CD4-positive, alpha-beta T cell treated with Interleukin-21 for 1 hour (primary cell): ENCODE measurements at regions not wholly inside any gene's neighbourhood (a gene's known extent, or its start where the extent isn't known, plus 50 kb on each side); places are given as distances from the start of the nearest gene placed in this dataset.
"Not testable (repeated sequence)": the region's sequence is repeated elsewhere in the genome, so short reads cannot be mapped to it uniquely, and the experiment has no call there.

Source experiments
- DNase-seq: peaks from one replicate; pipeline ENCODE4 v3.0.0-alpha.2; 2020

DNA sequence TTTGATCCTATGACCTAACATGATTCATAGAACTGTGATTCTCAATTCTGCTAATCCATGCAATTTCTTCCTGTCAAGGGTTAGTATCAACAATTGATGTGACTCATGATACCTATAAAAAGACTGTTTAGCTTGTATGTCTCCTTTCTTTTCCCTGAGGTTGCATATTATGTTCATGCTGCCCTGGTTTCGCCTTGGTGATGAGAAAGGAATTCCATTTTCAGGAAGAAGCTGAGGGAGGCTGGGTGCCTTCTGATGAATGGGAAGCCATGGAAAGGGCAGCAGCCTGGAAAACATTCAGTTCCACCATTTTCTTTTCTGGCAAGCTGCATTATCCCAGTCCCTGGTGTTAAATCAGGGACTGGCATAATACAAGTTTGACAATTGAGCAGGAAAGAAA is 976.5 kb downstream of the RPA4 start:
- no peak for DNase-seq

DNA sequence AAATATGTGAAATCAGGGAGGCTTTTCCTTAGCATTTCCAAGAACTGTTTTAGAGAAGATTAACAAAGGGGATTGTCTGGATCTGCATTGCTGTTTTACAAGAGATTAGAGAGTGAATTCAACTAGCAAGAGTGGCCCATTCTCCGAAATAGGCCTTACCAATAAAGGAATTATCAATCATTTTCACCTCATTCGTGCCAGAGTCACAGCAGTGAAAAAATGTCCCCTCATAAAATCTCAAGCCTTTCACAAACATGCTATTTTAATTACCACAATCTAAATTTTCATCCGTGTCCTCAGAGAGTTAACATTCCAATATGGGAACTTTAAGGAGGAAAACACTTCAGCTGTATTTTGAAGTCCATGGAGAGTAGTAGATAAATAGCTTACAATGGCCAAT is 979.6 kb downstream of the RPA4 start:
- DNase-seq, result no peak

DNA sequence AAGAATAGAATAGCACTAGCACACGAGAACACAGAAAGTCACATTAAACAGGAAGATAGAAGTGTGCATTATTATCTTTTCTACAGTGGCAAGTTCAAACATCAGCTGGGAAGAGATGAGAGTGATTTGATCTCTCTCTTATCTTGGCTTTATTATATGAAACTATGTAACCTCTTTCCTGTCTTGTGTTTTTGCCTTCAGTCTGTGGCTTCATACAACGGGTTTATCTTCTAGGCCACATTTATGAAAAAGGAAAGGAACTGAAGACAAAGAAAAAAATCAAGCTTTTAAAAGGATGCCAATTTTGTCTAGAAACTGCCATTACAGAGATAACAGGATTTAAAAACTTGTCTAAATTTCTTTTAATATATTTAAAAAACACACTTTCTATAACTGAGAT is 983.6 kb downstream of the RPA4 start:
- no peak for DNase-seq

DNA sequence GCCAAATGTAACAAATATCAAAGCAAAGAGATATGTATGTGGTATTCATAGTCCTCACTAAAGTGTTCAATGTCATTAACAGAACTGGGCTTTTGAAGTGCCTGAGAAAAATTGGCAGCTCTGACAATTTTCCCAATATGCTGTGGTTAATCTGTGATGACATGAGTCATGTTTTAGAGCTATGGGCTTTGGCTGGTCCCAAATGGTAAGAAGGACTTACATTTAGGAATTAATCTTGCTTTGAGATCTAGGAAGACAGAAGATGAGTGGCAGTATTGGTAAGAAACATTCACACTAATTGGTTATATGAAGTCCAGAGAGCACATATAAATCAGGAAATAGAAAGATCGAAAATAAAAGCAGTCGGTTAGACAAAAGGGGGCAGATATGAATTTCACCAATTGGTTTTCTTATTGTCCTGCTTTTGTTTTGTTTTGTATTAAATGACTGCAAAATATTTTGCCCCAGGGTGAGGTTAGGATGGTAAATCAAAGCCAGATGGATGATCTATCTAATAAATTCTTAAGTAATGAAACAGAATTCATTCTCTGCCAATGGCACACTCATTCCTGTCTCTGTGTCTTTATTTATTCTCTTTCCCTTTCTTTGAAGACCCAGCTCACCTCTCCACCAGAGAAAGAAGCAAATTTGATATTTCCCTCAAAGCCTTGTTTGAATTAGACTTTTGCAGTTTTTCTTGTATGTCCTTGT is 993.1 kb downstream of the RPA4 start:
- no peak for DNase-seq

DNA sequence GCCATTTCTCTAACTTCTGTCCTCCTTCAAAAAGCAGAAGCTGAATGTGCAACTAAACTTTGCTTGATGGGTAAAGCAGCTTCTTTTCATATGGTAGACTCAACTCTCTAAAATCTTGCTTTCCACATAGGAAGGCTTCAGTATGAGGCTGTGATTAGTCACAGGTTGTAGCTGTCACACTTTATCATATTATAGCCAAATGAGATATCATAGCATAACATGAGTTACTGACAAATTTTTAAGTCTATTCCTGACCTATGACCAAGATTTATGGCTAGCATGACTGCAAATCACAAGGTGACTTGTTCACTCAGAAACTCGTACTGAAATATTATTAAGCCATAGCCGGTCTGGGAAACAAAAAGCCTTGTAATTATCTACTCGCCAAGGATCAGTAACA is 998.6 kb downstream of the RPA4 start:
- DNase-seq, result no peak

DNA sequence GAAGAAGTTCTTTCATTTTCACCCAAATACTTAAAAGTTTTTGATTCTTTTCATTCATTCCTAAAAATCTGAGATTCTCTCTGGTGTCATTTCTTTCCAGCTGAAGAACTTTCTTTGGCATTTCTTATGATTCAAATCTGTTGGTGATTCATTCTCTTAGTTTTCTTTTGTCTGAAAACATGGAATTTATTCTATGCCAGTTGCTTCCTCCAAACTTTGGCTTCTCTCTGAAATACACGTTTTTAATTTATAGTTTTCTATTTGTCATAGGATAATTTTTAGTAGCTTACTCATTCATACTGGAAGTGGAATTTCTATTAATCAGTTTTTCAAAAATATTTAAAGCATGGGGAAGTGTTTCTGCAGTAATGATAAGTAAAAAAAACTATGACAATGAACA is 1012.0 kb downstream of the RPA4 start:
- DNase-seq, result no peak

DNA sequence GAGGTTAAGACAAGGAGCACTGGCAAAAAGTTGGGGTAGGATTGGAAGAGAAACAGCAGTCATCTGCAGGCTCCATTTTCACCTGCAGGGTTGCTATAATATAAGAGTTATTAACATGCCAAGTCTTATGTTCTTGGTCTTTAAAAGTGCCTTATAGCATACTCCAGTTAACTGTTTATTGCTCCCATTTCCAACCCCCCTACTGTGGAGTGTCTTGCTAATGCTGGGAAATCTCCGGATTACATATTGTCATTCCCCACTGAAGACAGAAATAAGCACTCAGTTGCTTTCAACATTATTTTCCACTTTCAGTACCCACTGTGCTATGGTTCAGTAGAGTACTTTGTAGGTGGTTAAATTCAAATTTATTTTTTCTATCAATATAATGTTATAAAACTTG is 1014.3 kb downstream of the RPA4 start:
- no peak for DNase-seq

DNA sequence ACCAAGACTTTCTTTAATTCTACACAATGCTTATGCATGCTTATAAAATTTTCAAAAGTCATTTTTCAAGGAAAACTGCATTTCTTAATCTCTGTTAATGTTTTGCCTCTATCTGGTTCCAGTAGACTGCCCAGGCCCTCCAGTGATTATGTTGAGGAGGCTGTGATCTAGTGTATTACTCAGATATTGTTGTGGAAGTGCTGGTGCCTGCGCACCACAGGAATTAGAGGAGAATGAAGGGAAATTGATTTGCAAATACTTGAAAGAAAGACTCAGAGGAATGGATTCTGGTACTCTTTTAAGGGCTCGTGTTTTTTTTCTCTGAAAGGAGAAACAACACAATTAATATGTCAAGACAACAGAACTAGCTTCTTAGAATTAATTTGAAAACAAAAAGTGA is 1015.1 kb downstream of the RPA4 start:
- DNase-seq, result no peak

DNA sequence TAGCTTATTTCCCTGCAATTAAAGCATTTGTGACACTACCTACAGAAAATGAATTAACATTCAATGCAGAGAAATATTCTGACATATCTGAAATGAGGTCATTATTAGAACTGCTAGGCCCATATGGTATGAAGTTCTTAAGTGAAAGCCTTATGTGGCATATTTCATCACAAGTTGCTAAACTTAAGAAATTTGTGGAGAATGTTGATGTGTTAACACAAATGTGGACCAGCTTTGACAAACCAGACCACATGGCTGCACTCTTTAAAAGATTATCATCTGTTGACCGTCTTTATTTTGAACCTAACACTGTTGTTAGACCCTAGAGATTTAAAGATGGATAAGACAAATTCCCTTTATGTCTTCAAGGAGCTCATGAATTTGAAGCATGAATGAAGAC is 1024.1 kb downstream of the RPA4 start:
- DNase-seq, result no peak

DNA sequence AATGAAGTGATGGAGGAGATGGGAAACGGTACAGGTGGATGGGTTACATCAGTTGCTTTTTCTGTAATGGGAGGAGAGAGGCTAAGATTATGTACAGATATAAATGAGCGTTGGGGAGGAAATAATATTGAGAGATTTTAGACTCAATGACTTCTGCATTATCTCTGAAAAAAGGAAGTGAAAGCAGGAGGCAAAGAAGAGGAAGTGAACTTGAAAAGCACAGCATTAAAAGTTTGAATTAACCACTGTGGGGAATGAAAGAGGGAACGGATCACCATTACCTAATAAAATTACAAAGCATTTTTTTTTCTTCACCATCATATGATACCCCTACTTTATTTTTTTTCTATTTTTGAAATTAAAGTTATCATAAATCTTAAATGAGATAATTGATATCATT is 1025.5 kb downstream of the RPA4 start:
- DNase-seq, result no peak

DNA sequence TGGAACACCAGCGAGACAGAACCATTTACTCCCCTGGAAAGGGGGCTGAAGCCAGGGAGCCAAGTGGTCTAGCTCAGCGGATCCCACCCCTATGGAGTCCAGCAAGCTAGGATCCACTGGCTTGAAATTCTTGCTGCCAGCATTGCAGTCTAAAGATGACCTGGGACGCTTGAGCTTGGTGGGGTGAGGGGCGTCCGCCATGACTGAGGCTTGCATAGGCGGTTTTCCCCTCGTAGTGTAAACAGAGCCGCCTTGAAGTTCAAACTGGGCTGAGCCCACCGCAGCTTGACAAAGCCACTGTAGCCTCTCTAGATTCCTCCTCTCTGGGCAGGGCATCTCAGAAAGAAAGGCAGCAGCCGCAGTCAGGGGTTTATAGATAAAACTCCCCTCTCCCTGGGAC is 1031.7 kb downstream of the RPA4 start:
- not testable (repeated sequence) for DNase-seq

DNA sequence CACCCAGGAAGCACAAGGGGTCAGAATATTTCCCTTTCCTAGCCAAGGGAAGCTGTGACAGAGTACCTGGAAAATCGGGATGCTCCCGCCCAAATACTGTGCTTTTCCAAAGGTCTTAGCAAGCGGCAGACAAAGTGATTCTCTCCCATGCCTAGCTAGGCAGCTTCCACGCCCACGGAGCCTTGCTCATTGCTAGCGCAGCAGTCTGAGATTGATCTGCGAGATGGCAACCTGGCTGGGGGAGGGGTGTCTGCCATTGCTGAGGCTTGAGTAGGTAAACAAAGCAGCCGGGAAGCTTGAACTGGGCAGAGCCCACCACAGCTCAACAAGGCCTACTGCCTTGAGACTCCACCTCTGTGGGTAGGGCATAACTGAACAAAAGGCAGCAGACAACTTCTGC is 1037.5 kb downstream of the RPA4 start:
- DNase-seq, result not testable (repeated sequence)

DNA sequence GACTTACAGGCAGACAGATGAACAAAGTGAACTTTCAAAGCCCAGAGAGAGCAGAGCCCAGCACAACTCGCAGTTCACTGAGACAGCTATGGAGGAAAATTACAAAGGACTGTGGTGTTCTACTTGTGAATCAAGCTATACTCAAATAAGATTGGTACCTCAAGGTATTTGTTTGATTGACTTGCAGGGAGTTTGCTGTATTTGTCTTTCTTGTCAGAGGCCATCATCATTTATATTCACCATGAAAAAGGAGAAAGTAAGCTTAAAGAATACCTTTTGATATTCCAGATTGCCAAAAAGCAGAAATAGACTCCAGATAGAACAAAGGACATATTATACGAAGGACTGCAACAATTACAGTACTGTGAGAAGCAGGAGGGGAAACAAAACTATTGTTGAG is 1047.9 kb downstream of the RPA4 start:
- DNase-seq, result no peak

DNA sequence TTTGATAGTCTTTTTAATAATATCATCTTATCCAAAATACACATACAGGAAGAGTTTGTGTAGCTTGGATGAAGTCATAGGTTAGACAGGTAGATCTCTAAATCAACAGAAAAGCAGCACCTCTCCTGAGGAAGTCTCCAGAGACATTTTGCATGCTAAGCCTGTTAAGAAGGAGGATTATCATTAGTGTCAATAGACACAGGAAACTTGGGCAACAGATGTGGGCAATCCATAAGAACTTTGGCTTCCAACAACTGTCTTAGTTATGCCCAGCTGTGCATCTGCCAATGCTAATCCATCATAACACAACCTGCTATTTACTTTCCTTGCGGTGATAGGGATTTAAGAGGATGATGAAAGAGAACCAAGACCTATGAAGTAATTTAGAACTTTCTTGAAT is 1052.6 kb downstream of the RPA4 start:
- no peak for DNase-seq

DNA sequence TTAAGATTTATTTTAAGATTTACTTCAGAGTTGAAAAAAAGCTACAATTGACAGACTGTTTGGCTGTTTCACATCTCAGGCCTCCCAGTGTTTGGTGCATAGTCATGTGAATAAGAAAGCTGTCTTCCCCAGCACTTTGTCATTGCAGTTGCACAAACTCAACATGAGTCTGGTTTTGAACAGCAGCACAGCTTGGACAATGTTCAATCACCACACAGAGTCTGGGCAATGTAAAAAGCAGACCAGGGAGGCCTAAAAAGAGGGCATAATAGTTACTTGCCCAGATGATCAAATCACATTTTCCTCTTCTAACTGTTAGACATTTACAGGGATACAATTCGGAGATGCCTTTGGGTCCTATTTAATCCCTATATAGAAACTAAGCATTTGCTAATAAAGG is 1055.0 kb downstream of the RPA4 start:
- DNase-seq, result no peak

DNA sequence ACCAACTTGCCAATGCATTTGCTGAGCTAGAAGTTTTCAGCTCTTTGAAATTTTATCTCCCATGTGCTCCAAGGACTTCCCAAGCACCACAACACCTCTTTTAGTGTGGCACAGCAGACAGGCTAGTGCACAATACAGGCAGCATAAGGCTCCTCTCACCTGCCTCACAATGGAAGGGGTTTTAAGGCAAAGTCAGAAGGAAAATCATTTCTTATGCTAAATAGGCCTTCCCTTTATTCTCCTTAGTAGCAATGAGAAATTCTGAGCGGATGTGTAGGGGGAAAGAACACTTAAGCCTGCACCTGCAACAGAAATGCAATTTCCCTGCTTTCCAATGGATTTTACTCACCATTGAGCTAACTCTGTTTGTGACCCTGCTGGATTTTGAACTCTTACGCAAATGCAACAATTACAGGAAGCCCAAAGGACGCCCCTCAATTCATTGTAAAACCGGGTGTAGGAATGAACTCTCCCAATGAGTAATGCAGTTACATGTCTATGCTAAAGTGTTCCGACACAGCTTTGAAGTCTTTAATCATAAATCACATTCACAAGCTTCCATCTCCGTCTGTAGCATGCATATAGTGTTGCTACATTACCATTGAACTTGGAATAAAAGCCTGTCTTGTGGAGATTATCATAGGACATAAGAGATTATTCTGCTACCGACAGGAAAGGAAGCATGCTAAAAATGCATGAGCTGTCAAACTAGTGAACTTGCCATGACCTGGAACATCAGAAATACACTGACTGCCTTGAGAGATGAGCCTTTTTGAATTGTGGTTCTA is 1084.9 kb downstream of the RPA4 start:
- DNase-seq, result no peak

DNA sequence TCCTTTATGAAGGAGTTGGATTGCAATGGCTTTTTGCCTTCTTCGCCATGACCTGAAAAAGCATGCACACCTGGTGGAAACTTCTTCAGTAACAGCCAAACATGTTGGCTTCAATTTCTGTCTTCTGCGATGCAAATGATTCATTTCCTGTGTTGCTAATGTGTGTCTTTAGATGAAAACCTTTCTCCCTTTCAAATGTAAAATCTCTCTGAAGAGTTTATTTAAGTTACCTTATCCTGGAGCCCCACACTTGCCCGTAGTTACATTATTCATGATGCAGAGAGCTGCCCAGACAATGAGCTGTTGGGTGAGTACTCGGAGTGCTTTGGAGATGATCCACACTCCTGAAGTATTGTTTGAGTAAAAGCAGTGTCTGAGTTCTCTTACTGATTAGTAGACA is 1100.9 kb downstream of the RPA4 start:
- no peak for DNase-seq

DNA sequence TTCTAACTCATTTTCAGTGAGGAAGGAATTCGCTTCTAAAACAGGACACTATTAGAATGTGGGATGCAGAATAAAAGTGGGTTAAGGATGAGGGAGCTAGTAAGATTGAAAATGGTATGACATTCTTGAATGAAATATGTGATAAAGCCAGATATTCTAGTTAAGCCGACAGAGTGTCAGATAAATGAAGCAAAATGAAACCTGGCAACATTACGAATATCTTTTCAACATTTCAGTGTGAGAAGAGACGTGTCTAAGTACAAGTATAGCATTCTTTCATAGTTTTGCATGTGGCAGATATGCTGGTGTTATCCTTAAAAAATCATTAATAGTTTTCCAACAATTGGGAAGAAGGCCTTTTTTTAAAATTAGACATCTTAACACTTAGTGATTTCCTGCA is 1101.4 kb downstream of the RPA4 start:
- DNase-seq, result no peak

DNA sequence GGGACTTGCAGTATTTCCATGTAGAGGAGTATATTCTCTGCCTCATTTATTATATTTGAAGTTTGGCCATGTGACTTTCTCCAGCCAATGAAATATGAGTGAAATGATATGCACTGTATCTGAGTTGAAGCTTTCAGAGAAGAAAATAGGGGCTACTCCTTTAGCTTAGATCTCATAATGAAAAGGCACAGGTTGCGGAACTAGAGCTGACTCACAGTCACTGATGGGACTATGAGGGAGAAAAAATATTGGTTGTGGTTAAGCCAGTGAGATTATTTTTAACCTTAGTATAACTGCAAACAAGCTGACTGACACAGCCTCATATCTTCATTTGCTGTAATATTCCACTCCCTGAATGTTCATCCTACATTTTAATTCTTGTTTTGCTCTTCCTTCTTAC is 1104.3 kb downstream of the RPA4 start:
- DNase-seq, result no peak

DNA sequence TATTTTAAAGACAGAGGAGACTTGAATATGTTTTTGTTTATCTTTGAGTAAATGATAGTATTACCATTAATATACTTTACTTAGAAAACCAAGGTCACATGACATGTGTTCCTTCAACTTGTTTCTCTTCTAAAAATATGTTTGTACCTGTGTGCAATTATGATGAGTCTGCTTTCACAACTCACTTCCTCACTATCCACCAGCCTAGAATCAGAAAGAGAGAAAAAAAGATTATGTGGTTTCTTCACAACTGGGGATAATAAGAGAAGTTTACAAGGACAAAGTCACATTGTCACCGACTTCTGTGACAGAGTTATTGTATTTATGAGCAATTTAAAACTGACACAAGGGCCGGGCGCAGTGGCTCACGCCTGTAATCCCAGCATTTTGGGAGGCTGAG is 1112.1 kb downstream of the RPA4 start:
- no peak for DNase-seq

DNA sequence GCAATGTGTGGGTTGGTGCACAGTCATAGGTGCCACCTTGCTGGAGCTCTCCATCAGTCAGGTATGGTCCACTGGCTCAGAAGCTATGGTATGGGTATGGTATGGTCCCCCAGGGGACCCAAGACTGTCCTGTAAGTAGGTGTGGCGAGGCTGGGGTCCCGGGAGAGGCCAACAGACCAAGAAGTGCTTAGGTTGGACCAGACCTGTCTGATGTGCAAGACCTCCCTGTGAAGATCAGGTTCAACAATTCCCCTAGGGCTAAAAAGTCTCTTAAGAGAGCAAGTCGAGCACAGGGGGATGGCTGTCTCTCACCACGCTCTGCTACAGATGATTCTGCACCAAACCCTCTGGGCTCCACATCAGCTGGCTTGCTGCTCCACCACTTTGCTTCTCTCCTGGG is 1145.0 kb downstream of the RPA4 start:
- DNase-seq, result no peak

DNA sequence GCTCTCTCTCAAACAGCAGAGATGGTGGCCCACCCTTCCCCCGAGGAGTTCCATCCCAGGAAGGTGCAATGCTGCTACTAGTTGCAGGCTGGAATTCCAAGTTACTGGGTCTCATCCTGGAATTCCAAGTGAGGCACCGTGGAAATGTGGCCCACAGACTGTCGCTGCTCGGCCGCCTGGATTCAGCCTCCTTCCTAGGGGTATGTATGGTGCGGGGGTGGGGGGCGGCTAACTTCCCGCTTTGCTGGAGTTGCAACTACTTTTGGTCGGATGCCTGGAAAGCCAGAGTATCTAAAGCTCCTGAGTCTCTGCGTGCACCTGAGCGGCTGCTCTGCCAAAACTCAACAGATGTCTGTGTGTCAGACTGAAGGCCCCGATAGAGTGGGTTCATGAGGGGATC is 1146.2 kb downstream of the RPA4 start:
- DNase-seq, result no peak

DNA sequence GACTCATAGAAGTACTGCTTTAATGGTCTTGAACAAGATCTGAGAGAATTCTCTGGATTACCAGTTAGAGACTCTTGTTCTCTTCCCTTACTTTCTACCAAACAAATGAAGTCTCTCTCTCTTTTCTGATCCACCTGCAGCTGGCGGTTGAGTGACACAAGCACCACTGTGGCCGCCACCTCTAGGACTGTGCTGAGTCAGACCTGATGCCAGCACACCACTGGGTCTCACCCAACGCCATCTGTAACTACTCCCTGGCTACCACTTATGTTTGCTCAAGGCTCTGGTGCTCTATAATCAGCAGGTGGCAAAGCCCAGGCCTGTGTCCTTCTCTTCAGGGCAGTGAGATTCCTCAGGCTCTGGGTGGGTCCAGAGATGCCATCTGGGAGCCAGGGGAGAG is 1173.5 kb downstream of the RPA4 start:
- no peak for DNase-seq

DNA sequence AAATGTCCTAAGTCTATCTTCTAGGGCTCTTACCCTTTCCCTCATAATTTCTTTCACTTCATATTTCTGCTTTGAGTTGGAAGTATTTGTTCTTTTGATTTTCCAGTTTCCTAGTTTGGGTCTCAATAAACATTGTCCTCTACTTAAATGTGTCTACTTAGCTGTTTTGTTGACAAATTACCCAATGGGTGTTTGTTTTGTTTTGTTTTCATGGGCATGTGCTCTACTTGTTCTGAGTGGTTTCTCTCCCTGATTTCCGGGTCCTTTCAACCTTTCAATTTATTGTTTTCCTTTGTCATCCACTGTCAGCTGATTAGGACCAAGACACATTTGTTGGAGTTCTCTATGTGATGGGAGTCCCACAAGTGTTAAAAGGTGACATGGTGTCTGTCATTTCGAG is 1181.4 kb downstream of the RPA4 start:
- no peak for DNase-seq

DNA sequence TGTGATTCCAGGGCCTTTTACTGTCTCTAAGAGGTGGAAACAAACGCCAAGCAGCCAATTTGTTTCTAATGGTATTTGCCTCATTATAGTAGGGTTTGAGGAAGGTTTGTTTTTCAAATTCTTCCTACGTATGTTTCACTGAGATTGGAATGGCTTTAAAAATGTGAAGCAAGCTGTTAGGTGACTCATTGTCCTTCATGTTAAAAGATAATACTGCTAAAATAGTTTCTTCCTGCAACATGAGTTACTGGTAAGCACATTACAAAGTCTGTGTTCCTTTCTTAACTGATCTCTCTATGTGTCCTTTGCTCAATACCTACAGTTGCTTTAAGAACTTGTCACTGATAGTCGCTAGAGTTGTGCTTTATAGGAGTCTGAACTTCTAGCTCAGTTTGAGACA is 1183.9 kb downstream of the RPA4 start:
- DNase-seq, result no peak
